ENCODE measurements at regions not wholly inside any gene's neighbourhood (a gene's known extent, or its start where the extent isn't known, plus 50 kb on each side); places are given as distances from the start of the nearest gene placed in this dataset.

GRCh38 chr6:56407883-56408410, 160.6 kb upstream of the COL21A1 start:
- TF ChIP-seq GATA3 (IDR thresholded peaks at IDR 0.05; ENCODE audit: low read depth, low read length) (no peak), GATA2 (IDR thresholded peaks at IDR 0.05; ENCODE audit: low read depth, low read length) (no peak)
